GM13976 (cell line): ENCODE measurements at regions not wholly inside any gene's neighbourhood (a gene's known extent, or its start where the extent isn't known, plus 50 kb on each side); places are given as distances from the start of the nearest gene placed in this dataset.

Experiments
- DNase-seq: peaks from one replicate; pipeline ENCODE4 v3.0.0; 2012; ENCODE audit warnings: low spot score
- in situ Hi-C: fragments of 300-500 bp; cut with MboI; formaldehyde crosslinking; loops from one replicate; pipeline ENCODE4 v1.12.0; 2022; ENCODE audit warnings: low sequenced_read_pairs, mixed read lengths, inconsistent platforms; ENCODE audit not compliant: unreplicated experiment
- TF ChIP-seq, protein P1 (sequence below): IDR thresholded peaks from 2 replicates; pipeline ENCODE4 v1.5.1; 2012; ENCODE audit warnings: borderline replicate concordance, mild to moderate bottlenecking; ENCODE audit not compliant: insufficient read depth; ENCODE audit errors: extremely low read depth, missing control alignments, control extremely low read depth

DNA sequence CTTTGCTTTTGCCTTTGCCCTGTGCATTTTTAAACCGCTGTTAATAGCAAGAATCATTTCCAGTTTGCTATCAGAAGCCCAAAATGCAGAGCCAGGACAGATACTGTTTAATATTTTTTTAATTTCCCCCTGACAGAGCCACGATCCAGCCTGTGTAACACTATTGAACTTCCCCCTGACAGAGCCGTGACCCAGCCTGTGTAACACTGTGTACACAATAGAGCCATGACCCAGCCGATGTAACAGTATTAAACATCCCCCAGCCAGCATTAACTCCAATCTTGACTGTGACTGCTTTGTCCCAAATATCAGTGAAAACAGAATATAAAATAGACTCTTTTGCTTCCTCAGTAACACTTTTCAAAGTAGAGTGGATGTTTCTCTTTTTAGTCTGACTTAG, 607.9 kb upstream of the CDH5 start:
- TF ChIP-seq, protein P1, sequence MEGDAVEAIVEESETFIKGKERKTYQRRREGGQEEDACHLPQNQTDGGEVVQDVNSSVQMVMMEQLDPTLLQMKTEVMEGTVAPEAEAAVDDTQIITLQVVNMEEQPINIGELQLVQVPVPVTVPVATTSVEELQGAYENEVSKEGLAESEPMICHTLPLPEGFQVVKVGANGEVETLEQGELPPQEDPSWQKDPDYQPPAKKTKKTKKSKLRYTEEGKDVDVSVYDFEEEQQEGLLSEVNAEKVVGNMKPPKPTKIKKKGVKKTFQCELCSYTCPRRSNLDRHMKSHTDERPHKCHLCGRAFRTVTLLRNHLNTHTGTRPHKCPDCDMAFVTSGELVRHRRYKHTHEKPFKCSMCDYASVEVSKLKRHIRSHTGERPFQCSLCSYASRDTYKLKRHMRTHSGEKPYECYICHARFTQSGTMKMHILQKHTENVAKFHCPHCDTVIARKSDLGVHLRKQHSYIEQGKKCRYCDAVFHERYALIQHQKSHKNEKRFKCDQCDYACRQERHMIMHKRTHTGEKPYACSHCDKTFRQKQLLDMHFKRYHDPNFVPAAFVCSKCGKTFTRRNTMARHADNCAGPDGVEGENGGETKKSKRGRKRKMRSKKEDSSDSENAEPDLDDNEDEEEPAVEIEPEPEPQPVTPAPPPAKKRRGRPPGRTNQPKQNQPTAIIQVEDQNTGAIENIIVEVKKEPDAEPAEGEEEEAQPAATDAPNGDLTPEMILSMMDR, result no peak
- in situ Hi-C loops, result no loop called here
- DNase-seq, result no peak

DNA sequence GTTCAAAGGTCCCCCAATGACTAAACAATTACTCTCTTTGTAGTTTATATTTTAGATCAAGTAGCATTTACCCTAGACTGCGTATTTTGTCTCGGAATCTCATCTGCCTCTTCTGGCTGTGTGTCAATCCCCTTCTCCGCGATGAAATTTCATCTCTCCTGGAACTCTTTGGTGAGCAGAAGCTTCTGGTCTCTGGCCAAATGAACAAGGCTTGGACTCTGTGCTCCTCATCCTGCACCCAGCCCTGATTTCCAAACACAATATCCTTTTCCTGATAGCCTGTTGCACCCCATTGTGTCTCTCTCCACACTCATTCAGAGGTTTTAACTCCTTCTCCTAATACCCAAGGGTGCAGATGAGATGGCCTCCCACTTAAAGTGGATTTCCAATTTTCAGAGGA, 609.4 kb upstream of the CDH5 start:
- no peak for DNase-seq
- in situ Hi-C loops, result no loop called here
- TF ChIP-seq, protein P1, result no peak

DNA sequence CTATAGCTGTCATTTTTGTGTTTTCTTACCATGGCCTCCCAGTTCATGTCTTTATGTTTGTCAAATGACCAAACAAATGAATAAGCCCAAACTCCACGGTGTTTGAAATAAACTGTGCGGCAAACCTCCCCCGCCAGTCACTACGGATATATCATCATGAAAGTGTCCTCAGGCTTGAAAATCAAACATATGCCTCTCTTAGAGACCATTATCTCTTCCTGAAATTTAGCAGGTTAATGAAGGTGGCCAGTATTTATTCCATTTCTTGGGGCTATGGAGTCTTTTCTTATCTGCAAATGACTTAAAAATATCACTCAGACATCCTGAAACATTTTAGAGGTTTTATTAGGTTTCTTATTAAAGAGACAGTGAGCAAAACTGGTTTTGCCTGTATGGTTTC, 610.3 kb upstream of the CDH5 start:
- no peak for DNase-seq
- TF ChIP-seq, protein P1, result no peak
- in situ Hi-C loops, result no loop called here

DNA sequence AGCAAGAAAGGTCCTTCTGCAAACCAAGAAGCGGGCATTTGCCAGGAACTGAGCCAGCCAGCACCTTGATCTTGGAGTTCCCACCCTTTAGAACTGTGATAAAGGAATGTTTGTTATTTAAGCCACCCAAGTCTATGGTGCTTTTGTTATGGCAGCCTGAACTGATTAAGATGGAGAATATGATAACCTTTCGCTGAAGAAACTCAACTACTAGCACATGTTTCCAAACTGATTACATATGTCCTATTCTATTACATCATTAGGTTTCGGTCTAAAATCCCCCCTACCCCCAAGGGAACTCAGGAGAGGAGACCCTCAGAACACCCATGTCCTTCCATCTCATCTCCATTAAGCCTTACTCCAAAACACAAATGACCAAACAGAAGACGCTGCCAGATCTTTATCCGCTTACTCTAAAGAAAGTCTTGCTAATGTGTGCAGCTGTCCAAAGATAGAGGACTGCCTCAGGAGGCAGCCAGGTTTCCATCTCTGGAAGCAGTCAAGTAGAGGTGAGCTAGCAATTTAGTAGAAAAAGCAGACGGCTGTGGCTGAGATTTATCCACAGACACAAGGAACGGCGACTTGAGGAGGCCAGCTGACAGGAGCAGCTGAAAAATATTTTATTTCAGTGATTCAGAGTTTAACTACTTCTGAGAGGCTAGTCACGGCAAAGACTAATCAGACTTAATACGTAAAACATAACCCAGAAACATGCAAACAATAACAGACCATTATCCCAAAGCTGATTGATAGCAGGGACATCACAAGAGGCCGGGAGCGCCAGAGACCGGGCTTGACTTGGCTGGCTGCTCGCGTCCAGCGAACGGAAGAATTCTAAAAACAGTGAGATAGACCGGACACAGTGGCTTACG, 611.4 kb upstream of the CDH5 start:
- in situ Hi-C loops, result no loop called here
- DNase-seq, result no peak

DNA sequence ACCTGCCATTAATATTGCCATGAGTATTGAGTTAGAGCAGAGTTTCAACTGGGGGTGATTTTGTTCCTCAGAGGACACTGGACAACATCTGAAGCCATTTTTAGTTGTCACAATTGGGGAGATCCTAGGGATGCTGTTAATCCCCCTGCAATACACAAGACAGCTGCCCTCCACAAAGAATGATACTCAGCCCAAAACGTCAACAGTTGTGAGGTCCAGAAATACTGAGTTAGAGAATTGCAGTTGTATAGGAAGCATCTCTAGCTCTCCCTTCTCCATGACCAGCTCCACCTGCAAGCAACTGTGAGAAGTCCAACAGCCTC, 614.0 kb upstream of the CDH5 start:
- in situ Hi-C loops, result no loop called here
- TF ChIP-seq, protein P1, result no peak
- no peak for DNase-seq

More for the DNA sequence above, 611.4 kb upstream of the CDH5 start:
- TF ChIP-seq, protein P1, result no peak

DNA sequence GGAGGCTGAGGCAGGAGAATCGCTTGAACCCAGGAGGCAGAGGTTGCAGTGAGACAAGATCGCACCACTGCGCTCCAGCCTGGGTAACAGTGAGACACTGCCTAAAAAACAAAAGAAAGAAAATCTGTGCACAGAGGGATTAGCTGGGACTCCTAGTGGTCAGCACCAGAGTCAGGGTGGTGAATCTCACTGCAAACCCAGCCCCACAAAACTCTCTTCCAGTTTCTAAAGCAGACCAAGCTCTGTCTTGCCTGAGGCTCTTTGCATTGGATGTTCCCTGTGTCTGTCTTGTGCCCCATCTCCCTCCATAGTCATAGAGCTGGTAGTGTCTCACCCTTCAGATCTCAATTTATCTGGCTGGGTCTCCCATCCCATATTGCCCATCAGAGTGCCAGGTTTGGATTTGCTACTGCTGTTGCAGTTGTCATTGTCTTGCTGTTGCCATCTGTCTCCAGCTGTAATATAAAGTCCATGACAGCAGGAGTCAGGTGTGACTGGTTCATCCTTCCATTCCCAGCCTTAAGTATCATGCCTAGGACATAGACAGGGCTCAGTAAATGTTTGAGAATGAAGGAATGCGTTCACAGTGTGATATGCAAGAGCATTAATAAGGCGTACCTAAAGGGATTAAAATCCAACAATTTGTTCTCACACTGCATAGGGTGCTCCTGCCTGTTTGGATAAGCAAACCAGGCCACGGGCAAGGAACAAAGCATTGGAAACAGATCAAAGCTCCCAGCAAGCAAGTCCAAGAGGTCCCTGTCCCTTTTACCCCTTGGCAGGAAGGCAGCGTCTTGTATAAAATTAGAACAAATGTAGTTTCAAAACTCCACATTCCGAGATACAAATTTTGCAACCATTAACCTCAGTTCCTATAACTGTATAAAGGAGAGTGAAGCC, 614.6 kb upstream of the CDH5 start:
- TF ChIP-seq, protein P1, result no peak
- in situ Hi-C loops, result no loop called here
- no peak for DNase-seq
